Neuronal stem cell (in vitro differentiated cells): ENCODE measurements at regions not wholly inside any gene's neighbourhood (a gene's known extent, or its start where the extent isn't known, plus 50 kb on each side); places are given as distances from the start of the nearest gene placed in this dataset.

Experiments used
- DNase-seq: peaks from one replicate; pipeline ENCODE4 v3.0.0-alpha.2; 2013; ENCODE audit warnings: low spot score
- H2AFZ ChIP-seq: one replicate; pipeline ENCODE4 v1.6.1; 2013; ENCODE audit warnings: mild to moderate bottlenecking, low read length, inconsistent platforms
- H2AK5ac ChIP-seq: 2 replicates; pipeline ENCODE4 v1.6.1; 2013; ENCODE audit warnings: low read depth, mild to moderate bottlenecking, inconsistent platforms, low read length, moderate library complexity, mixed read lengths
- H2BK120ac ChIP-seq: 2 replicates; pipeline ENCODE4 v1.6.1; 2013; ENCODE audit warnings: low read depth, mild to moderate bottlenecking, inconsistent platforms, low read length, moderate library complexity, mixed read lengths
- H2BK12ac ChIP-seq: one replicate; pipeline ENCODE4 v1.6.1; 2013; ENCODE audit warnings: low read length, inconsistent platforms
- H2BK15ac ChIP-seq: 2 replicates; pipeline ENCODE4 v1.6.1; 2013; ENCODE audit warnings: mild to moderate bottlenecking, low read length, inconsistent platforms, mixed read lengths
- H2BK5ac ChIP-seq: one replicate; pipeline ENCODE4 v1.6.1; 2013; ENCODE audit warnings: inconsistent platforms, mild to moderate bottlenecking, low read length, moderate library complexity
- H3K14ac ChIP-seq: one replicate; pipeline ENCODE4 v1.6.1; 2013; ENCODE audit warnings: low read length, inconsistent platforms
- H3K18ac ChIP-seq: 2 replicates; pipeline ENCODE4 v1.6.1; 2013; ENCODE audit warnings: low read length, inconsistent platforms
- H3K23ac ChIP-seq: 2 replicates; pipeline ENCODE4 v1.6.1; 2013; ENCODE audit warnings: low read depth, mild to moderate bottlenecking, mixed read lengths, low read length, inconsistent platforms; ENCODE audit not compliant: poor library complexity
- H3K27ac ChIP-seq: replicated peaks from 3 replicates; pipeline ENCODE4 v1.5.1; 2013; ENCODE audit warnings: low read length, inconsistent platforms
- H3K27me3 ChIP-seq, 3 experiments: 2 replicates each; pipeline ENCODE4 v1.6.1; 2013; ENCODE audit warnings: low read length in 3 of 3, mild to moderate bottlenecking in 2 of 3, inconsistent platforms in 1 of 3, low read depth in 1 of 3, mixed read lengths in 1 of 3, moderate library complexity in 1 of 3; ENCODE audit not compliant: control insufficient read depth in 3 of 3, insufficient read depth in 3 of 3
- H3K36me3 ChIP-seq, 2 donors: replicated peaks in 1 of 2; 2 replicates each; pipeline ENCODE4 v1.6.1; 2013; ENCODE audit warnings: low read length in 2 of 2; ENCODE audit not compliant: control insufficient read depth in 2 of 2, insufficient read depth in 2 of 2
- H3K4ac ChIP-seq: 2 replicates; pipeline ENCODE4 v1.6.1; 2013; ENCODE audit warnings: inconsistent platforms, mild to moderate bottlenecking, low read length, moderate library complexity
- H3K4me1 ChIP-seq, 2 donors: 1 replicate in 1 of 2; 2 replicates in 1 of 2; pipeline ENCODE4 v1.6.1; 2013; ENCODE audit warnings: low read length in 2 of 2, low read depth in 1 of 2; ENCODE audit not compliant: control insufficient read depth in 2 of 2, insufficient read depth in 1 of 2
- H3K4me2 ChIP-seq: one replicate; pipeline ENCODE4 v1.6.1; 2013; ENCODE audit warnings: mild to moderate bottlenecking, low read length, inconsistent platforms; ENCODE audit not compliant: insufficient read depth, poor library complexity, severe bottlenecking
- H3K4me3 ChIP-seq, 2 donors: 2 replicates each; pipeline ENCODE4 v1.5.1; 2013; ENCODE audit warnings: low read length in 2 of 2, mild to moderate bottlenecking in 2 of 2, inconsistent platforms in 1 of 2, moderate library complexity in 1 of 2
- H3K79me1 ChIP-seq: one replicate; pipeline ENCODE4 v1.6.1; 2013; ENCODE audit warnings: low read depth, mild to moderate bottlenecking, inconsistent platforms, low read length, moderate library complexity
- H3K9ac ChIP-seq: one replicate; pipeline ENCODE4 v1.6.1; 2013; ENCODE audit warnings: mild to moderate bottlenecking, low read depth, low read length, inconsistent platforms; ENCODE audit not compliant: poor library complexity
- H3K9me3 ChIP-seq, 2 donors: replicated peaks in 1 of 2; 2 replicates each; pipeline versions ENCODE3 to v1.6.1; 2013; ENCODE audit warnings: low read length in 2 of 2, mild to moderate bottlenecking in 2 of 2, inconsistent platforms in 1 of 2, low read depth in 1 of 2, mixed read lengths in 1 of 2, moderate library complexity in 1 of 2; ENCODE audit not compliant: control insufficient read depth in 2 of 2, insufficient read depth in 1 of 2
- H4K8ac ChIP-seq: one replicate; pipeline ENCODE4 v1.6.1; 2013; ENCODE audit warnings: low read depth, mild to moderate bottlenecking, inconsistent platforms, low read length, moderate library complexity
- H4K91ac ChIP-seq: one replicate; pipeline ENCODE4 v1.6.1; 2013; ENCODE audit warnings: low read length, low read depth, mild to moderate bottlenecking, inconsistent platforms; ENCODE audit not compliant: poor library complexity
- WGBS, 2 donors: extraction: QIAGEN DNeasy Blood & Tissue Kit; methylation state at CpG; one replicate each; pipeline ENCODE4 v1.1.7; 2013; ENCODE audit warnings: missing lambda C conversion rate in 2 of 2, mixed read lengths in 1 of 2; ENCODE audit not compliant: insufficient read length in 2 of 2, insufficient replicate concordance in 1 of 2; ENCODE audit errors: extremely low coverage in 2 of 2; 5-methylcytosine and 5-hydroxymethylcytosine counted together

- no peak overlapping the region for H2AK5ac ChIP-seq
- no peak overlapping the region for H3K4me3 ChIP-seq
- H3K23ac ChIP-seq: no peak overlapping the region
- no peak overlapping the region for H2BK120ac ChIP-seq
- H3K4me2 ChIP-seq: no peak overlapping the region
- H3K79me1 ChIP-seq: no peaks in the 10 kb centered on the region
- no peaks in the 10 kb centered on the region for H3K36me3 ChIP-seq
- H3K27ac ChIP-seq: no peak overlapping the region
- no peak overlapping the region for H3K14ac ChIP-seq
- no peak overlapping the region for H3K18ac ChIP-seq
- H4K91ac ChIP-seq: no peak overlapping the region
- no peaks in the 10 kb centered on the region for H3K4me1 ChIP-seq
- no peak overlapping the region for H3K4ac ChIP-seq
- H3K9ac ChIP-seq: no peak overlapping the region
- no peaks in the 10 kb centered on the region for H3K27me3 ChIP-seq
- H2BK12ac ChIP-seq: no peak overlapping the region
- no peak for DNase-seq
- no peak overlapping the region for H2BK5ac ChIP-seq
- H2AFZ ChIP-seq: no peak overlapping the region
- no peak overlapping the region for H2BK15ac ChIP-seq
- no peak overlapping the region for H4K8ac ChIP-seq
- no peaks in the 10 kb centered on the region for H3K9me3 ChIP-seq
Measured at GRCh38 chr7:123279949-123280348, 80.2 kb upstream of the SLC13A1 start.

GRCh38 chr7:123275036-123275753, 75.4 kb upstream of the SLC13A1 start:
- no peak overlapping the region for H2BK120ac ChIP-seq
- no peak overlapping the region for H3K23ac ChIP-seq
- no peak overlapping the region for H2BK12ac ChIP-seq
- no peak overlapping the region for H2AFZ ChIP-seq
- H4K8ac ChIP-seq: no peak overlapping the region
- H2BK5ac ChIP-seq: no peak overlapping the region
- no peaks in the 10 kb centered on the region for H3K36me3 ChIP-seq
- no peaks in the 10 kb centered on the region for H3K79me1 ChIP-seq
- H3K27ac ChIP-seq: no peak overlapping the region
- no peak overlapping the region for H4K91ac ChIP-seq
- H3K4ac ChIP-seq: no peak overlapping the region
- H3K9ac ChIP-seq: no peak overlapping the region
- H3K27me3 ChIP-seq: no peaks in the 10 kb centered on the region
- no peak overlapping the region for H2BK15ac ChIP-seq
- H3K4me1 ChIP-seq: no peaks in the 10 kb centered on the region
- H3K9me3 ChIP-seq: no peaks in the 10 kb centered on the region
- no peak for DNase-seq
- H3K14ac ChIP-seq: no peak overlapping the region
- H3K4me2 ChIP-seq: no peak overlapping the region
- H3K4me3 ChIP-seq: no peak overlapping the region
- H3K18ac ChIP-seq: no peak overlapping the region
- no peak overlapping the region for H2AK5ac ChIP-seq
- WGBS, 2 donors: no CpG with 5 or more reads among the region's 2 CpGs

- no peak overlapping the region for H2AK5ac ChIP-seq
- DNase-seq: no peak
- H3K27ac ChIP-seq: no peak overlapping the region
- no peak overlapping the region for H3K14ac ChIP-seq
- H3K4me3 ChIP-seq: no peak overlapping the region
- H2BK12ac ChIP-seq: no peak overlapping the region
- no peak overlapping the region for H2BK5ac ChIP-seq
- no peak overlapping the region for H4K8ac ChIP-seq
- no peaks in the 10 kb centered on the region for H3K4me1 ChIP-seq
- no peak overlapping the region for H3K4ac ChIP-seq
- no peak overlapping the region for H3K23ac ChIP-seq
- no peak overlapping the region for H2AFZ ChIP-seq
- no peak overlapping the region for H2BK120ac ChIP-seq
- H3K9ac ChIP-seq: no peak overlapping the region
- no peak overlapping the region for H4K91ac ChIP-seq
- WGBS, 2 donors: no CpG with 5 or more reads among the region's 4 CpGs
- H3K9me3 ChIP-seq: no peaks in the 10 kb centered on the region
- no peaks in the 10 kb centered on the region for H3K27me3 ChIP-seq
- no peak overlapping the region for H3K4me2 ChIP-seq
- no peaks in the 10 kb centered on the region for H3K79me1 ChIP-seq
- no peak overlapping the region for H3K18ac ChIP-seq
- H2BK15ac ChIP-seq: no peak overlapping the region
- no peaks in the 10 kb centered on the region for H3K36me3 ChIP-seq
Measured at GRCh38 chr7:123273185-123273584, 73.4 kb upstream of the SLC13A1 start.

- no peak overlapping the region for H2BK15ac ChIP-seq
- H3K36me3 ChIP-seq: no peaks in the 10 kb centered on the region
- no peak overlapping the region for H2AFZ ChIP-seq
- H2BK12ac ChIP-seq: no peak overlapping the region
- no peak overlapping the region for H3K4me2 ChIP-seq
- no peak overlapping the region for H4K91ac ChIP-seq
- H3K4me1 ChIP-seq: no peaks in the 10 kb centered on the region
- no peak overlapping the region for H3K23ac ChIP-seq
- no peak for DNase-seq
- no peak overlapping the region for H3K14ac ChIP-seq
- H3K79me1 ChIP-seq: no peaks in the 10 kb centered on the region
- H3K4ac ChIP-seq: no peak overlapping the region
- H3K18ac ChIP-seq: no peak overlapping the region
- no peak overlapping the region for H3K9ac ChIP-seq
- no peak overlapping the region for H4K8ac ChIP-seq
- H2BK5ac ChIP-seq: no peak overlapping the region
- H3K27me3 ChIP-seq: no peaks in the 10 kb centered on the region
- H2AK5ac ChIP-seq: no peak overlapping the region
- H3K9me3 ChIP-seq: no peaks in the 10 kb centered on the region
- H3K4me3 ChIP-seq: no peak overlapping the region
- no peak overlapping the region for H3K27ac ChIP-seq
- no peak overlapping the region for H2BK120ac ChIP-seq
- WGBS, 2 donors: no CpG with 5 or more reads among the region's 2 CpGs
Measured at GRCh38 chr7:123271856-123272255, 72.1 kb upstream of the SLC13A1 start.
